Peyer's patch (tissue), 4 donors: ENCODE measurements at regions not wholly inside any gene's neighbourhood (a gene's known extent, or its start where the extent isn't known, plus 50 kb on each side); places are given as distances from the start of the nearest gene placed in this dataset.

Experiments
- CTCF ChIP-seq, 6 experiments: fragments of 450-650 bp in 4 of 6; fragments of 200-600 bp in 2 of 6; sonication (generic) in 1 of 6; IDR thresholded peaks; one replicate each; pipeline ENCODE4 v1.5.1; 2017 to 2019; ENCODE audit warnings: antibody characterized with exemption in 6 of 6, mild to moderate bottlenecking in 3 of 6, moderate library complexity in 1 of 6
- POLR2A ChIP-seq, 2 donors: fragments of 450-650 bp; IDR thresholded peaks; one replicate each; pipeline ENCODE4 v1.5.1; 2017; ENCODE audit warnings: antibody characterized with exemption in 2 of 2, mild to moderate bottlenecking in 2 of 2, moderate library complexity in 2 of 2

- no peak for TF ChIP-seq CTCF (IDR thresholded peaks at IDR 0.05)
- TF ChIP-seq POLR2A (IDR thresholded peaks at IDR 0.05) = no peak
Measured at GRCh38 chr7:9575716-9576115, 1142.3 kb downstream of the NXPH1 start.
